Neutrophil (primary cell): ENCODE measurements at regions not wholly inside any gene's neighbourhood (a gene's known extent, or its start where the extent isn't known, plus 50 kb on each side); places are given as distances from the start of the nearest gene placed in this dataset.

Experiments
- H3K27ac ChIP-seq: fragments of 200-600 bp; sonication (generic); 2 replicates; pipeline ENCODE4 v1.5.1; 2016; ENCODE audit warnings: mild to moderate bottlenecking, moderate library complexity
- H3K27me3 ChIP-seq: fragments of 200-600 bp; sonication (generic); 2 replicates; pipeline ENCODE4 v1.6.0; 2016; ENCODE audit warnings: mild to moderate bottlenecking
- H3K36me3 ChIP-seq: fragments of 200-600 bp; sonication (generic); 2 replicates; pipeline ENCODE4 v1.5.1; 2017
- H3K4me1 ChIP-seq, 2 experiments: fragments of 200-600 bp in 1 of 2; sonication (generic) in 1 of 2; 1 replicate in 1 of 2; 2 replicates in 1 of 2; pipeline versions ENCODE4 v1.5.1 to v1.6.1; 2013 to 2016; ENCODE audit warnings: low read depth in 1 of 2, low read length in 1 of 2, mild to moderate bottlenecking in 1 of 2, moderate library complexity in 1 of 2; ENCODE audit not compliant: control insufficient read depth in 1 of 2, insufficient read depth in 1 of 2
- H3K4me3 ChIP-seq, 2 experiments: fragments of 200-600 bp in 1 of 2; sonication (generic) in 1 of 2; 1 replicate in 1 of 2; 2 replicates in 1 of 2; pipeline ENCODE4 v1.5.1; 2013 to 2016; ENCODE audit warnings: low read depth in 1 of 2, low read length in 1 of 2, mild to moderate bottlenecking in 1 of 2, moderate library complexity in 1 of 2
- H3K9me3 ChIP-seq: fragments of 200-600 bp; sonication (generic); 2 replicates; pipeline ENCODE4 v1.5.1; 2016
- CTCF ChIP-seq: fragments of 200-600 bp; sonication (generic); IDR thresholded peaks from 2 replicates; pipeline ENCODE4 v1.5.1; 2016; ENCODE audit warnings: antibody characterized with exemption

GRCh38 chr3:193787496-193787870, 194.5 kb downstream of the OPA1 start:
- no peaks in the 10 kb centered on the region for H3K9me3 ChIP-seq
- no peak overlapping the region for H3K4me3 ChIP-seq
- no peak overlapping the region for H3K27ac ChIP-seq
- peaks cover 48% of the 10 kb centered on the region for H3K27me3 ChIP-seq
- TF ChIP-seq CTCF, result no peak
- H3K4me1 ChIP-seq, result no peaks in the 10 kb centered on the region
- no peaks in the 10 kb centered on the region for H3K36me3 ChIP-seq

GRCh38 chr3:193788189-193788991, 195.4 kb downstream of the OPA1 start:
- no peaks in the 10 kb centered on the region for H3K4me1 ChIP-seq
- H3K27ac ChIP-seq, result no peak overlapping the region
- no peak for TF ChIP-seq CTCF
- peaks cover 39% of the 10 kb centered on the region for H3K27me3 ChIP-seq
- no peak overlapping the region for H3K4me3 ChIP-seq
- H3K36me3 ChIP-seq, result no peaks in the 10 kb centered on the region
- H3K9me3 ChIP-seq, result no peaks in the 10 kb centered on the region

DNA sequence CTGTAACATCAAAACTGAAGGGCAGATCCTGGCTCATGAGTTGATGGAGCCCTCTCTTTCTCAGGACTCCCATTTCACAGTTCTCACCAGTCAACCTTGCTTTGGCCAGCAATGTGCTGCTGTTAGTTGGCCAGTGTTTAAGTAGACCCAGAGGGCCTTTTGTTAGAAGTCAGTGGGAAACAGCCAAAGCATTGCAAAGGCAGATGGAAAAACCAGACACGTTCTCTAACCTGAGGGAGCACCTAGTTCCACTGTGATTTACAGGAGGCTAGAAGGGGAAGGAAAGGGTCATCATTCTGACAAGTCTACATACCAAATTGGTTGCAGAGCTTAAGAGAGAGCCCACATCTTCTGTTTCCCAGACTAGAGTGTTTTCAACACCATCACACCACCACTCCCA, 196.4 kb downstream of the OPA1 start:
- no peaks in the 10 kb centered on the region for H3K4me1 ChIP-seq
- H3K9me3 ChIP-seq, result no peaks in the 10 kb centered on the region
- TF ChIP-seq CTCF, result no peak
- no peaks in the 10 kb centered on the region for H3K36me3 ChIP-seq
- H3K4me3 ChIP-seq, result no peak overlapping the region
- no peak overlapping the region for H3K27ac ChIP-seq
- peaks cover 31% of the 10 kb centered on the region for H3K27me3 ChIP-seq

DNA sequence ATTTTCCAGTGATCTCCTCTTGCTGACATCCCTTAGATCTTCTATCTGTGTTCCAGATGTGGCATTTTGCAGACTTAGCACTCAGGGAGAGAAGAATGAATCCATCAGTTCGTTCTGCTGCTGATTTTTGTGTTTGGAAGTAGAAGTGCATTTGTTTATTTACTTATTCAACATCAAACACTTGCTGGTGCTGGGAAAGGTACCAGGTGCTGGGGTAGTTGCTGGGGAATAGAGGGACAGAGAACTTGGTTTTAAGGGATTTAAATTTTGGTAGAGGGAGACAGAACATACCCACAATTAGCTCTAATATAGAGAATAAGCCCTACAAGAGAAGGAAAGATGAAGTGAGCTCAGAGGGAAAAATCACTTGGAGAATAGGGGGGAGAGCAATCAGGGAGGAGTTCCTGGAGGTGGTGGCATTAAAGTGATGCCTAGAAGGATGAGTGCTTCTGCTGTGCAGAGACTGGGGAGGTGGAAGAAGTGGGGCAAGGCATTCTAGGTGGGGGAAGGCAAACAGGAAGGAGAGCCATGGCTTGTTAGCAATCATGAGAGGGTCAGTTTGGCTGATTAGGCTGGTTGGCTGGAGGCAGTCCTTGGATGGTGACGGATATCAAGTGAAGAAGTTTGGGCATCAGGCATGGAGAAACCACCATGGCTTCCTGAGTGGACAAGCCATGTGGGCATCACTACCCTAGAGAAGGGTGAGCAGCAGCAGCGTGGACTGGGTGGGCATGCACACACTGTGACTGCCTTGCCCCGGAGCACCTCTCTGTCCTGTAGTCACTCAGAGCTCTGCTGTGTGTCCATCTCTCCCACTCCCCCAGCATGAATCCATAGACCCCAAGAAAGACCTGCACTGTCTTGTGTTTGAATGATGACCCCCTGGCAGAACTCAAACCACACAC, 197.3 kb downstream of the OPA1 start:
- H3K27me3 ChIP-seq, result peaks cover 23% of the 10 kb centered on the region
- no peaks in the 10 kb centered on the region for H3K9me3 ChIP-seq
- no peak overlapping the region for H3K27ac ChIP-seq
- no peak for TF ChIP-seq CTCF
- H3K36me3 ChIP-seq, result no peaks in the 10 kb centered on the region
- no peaks in the 10 kb centered on the region for H3K4me1 ChIP-seq
- H3K4me3 ChIP-seq, result no peak overlapping the region

GRCh38 chr3:193791041-193792032, 198.3 kb downstream of the OPA1 start:
- no peak for TF ChIP-seq CTCF
- Histone ChIP-seq H3K4me1 (no peaks in the 10 kb centered on the region), H3K9me3 (no peaks in the 10 kb centered on the region), H3K27ac (no peak overlapping the region), H3K4me3 (no peak overlapping the region), H3K36me3 (no peaks in the 10 kb centered on the region), H3K27me3 (peaks cover 19% of the 10 kb centered on the region)
